Mesendoderm (in vitro differentiated cells): ENCODE measurements at regions not wholly inside any gene's neighbourhood (a gene's known extent, or its start where the extent isn't known, plus 50 kb on each side); places are given as distances from the start of the nearest gene placed in this dataset.

Source experiments
- DNase-seq: peaks from one replicate; pipeline ENCODE4 v3.0.0; 2013
- H2AK5ac ChIP-seq: 2 replicates; pipeline ENCODE4 v1.6.1; 2013; ENCODE audit warnings: low read length, inconsistent platforms
- H2BK120ac ChIP-seq: 2 replicates; pipeline ENCODE4 v1.6.1; 2013; ENCODE audit warnings: low read depth, mild to moderate bottlenecking, low read length, moderate library complexity, mixed read lengths
- H2BK15ac ChIP-seq: replicated peaks from 2 replicates; pipeline ENCODE4 v1.6.1; 2013; ENCODE audit warnings: low read depth, mild to moderate bottlenecking, moderate library complexity
- H2BK5ac ChIP-seq: 2 replicates; pipeline ENCODE4 v1.6.1; 2013; ENCODE audit warnings: low read length, inconsistent platforms
- H3K18ac ChIP-seq: 2 replicates; pipeline ENCODE4 v1.6.1; 2013; ENCODE audit warnings: mild to moderate bottlenecking, low read length, mixed read lengths
- H3K23ac ChIP-seq: one replicate; pipeline ENCODE4 v1.6.1; 2013; ENCODE audit warnings: low read length
- H3K27ac ChIP-seq: 2 replicates; pipeline ENCODE4 v1.5.1; 2013; ENCODE audit warnings: low read depth, mild to moderate bottlenecking, inconsistent platforms, low read length, moderate library complexity
- H3K27me3 ChIP-seq: 2 replicates; pipeline ENCODE4 v1.6.1; 2013; ENCODE audit warnings: low read length, control low read depth, mild to moderate bottlenecking, inconsistent platforms; ENCODE audit not compliant: insufficient read depth, poor library complexity
- H3K36me3 ChIP-seq: 2 replicates; pipeline ENCODE4 v1.6.1; 2013; ENCODE audit warnings: low read length, inconsistent platforms; ENCODE audit not compliant: control insufficient read depth, insufficient read depth
- H3K4ac ChIP-seq: one replicate; pipeline ENCODE4 v1.6.1; 2013; ENCODE audit warnings: low read depth, mild to moderate bottlenecking, low read length, moderate library complexity
- H3K4me1 ChIP-seq: 2 replicates; pipeline ENCODE4 v1.6.1; 2013; ENCODE audit warnings: low read depth, low read length, inconsistent platforms; ENCODE audit not compliant: control insufficient read depth
- H3K4me2 ChIP-seq: 2 replicates; pipeline ENCODE4 v1.6.1; 2013; ENCODE audit warnings: low read length
- H3K4me3 ChIP-seq: 2 replicates; pipeline ENCODE4 v1.5.1; 2013; ENCODE audit warnings: mild to moderate bottlenecking, low read length
- H3K56ac ChIP-seq: one replicate; pipeline ENCODE4 v1.6.1; 2013; ENCODE audit warnings: low read length
- H3K79me1 ChIP-seq: 2 replicates; pipeline ENCODE4 v1.6.1; 2013; ENCODE audit warnings: low read length, inconsistent platforms
- H3K79me2 ChIP-seq: 2 replicates; pipeline ENCODE4 v1.6.1; 2013; ENCODE audit warnings: mild to moderate bottlenecking, low read length; ENCODE audit not compliant: control insufficient read depth, insufficient read depth
- H3K9ac ChIP-seq: 2 replicates; pipeline ENCODE4 v1.6.1; 2013; ENCODE audit warnings: low read length, inconsistent platforms
- H4K5ac ChIP-seq: one replicate; pipeline ENCODE4 v1.6.1; 2013; ENCODE audit warnings: low read length
- H4K8ac ChIP-seq: one replicate; pipeline ENCODE4 v1.6.1; 2013; ENCODE audit warnings: low read depth, mild to moderate bottlenecking, control low read depth, low read length, moderate library complexity
- WGBS: extraction: QIAGEN DNeasy Blood & Tissue Kit; methylation state at CpG from one replicate; pipeline ENCODE4 v1.1.7; 2013; ENCODE audit warnings: low lambda C conversion rate, missing lambda C conversion rate; ENCODE audit not compliant: insufficient coverage; ENCODE audit errors: extremely low coverage; 5-methylcytosine and 5-hydroxymethylcytosine counted together

DNA sequence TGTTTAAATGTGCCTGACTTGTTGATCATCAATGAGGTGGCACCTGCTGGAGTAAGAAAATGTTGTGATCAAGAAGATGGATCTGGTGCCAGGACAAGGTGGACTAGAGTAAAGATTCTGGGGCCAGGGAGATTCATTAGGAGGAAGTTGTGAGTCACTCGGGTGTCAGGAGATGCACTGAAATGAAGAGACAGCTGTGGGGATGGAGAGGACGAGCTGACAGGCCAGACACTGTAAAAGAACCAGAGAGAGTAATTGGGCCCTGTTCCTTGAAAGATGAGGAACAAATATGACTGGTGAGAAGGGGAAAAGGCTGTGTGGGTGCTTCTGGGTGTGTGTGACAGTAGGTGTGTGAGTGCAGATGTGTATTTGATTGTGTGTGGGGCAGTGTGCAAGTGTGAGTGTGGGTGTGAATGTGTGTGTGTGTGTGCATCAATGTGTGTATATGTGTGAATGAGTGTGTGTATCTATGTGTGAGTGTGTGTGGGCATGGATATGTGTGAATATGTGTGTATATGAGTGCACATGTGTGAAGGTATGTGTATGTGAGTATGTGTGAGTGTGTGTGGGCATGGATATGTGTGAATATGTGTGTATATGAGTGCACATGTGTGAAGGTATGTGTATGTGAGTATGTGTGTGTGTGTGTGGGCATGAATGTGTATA lies 260.5 kb downstream of the RFC3 start:
- Histone ChIP-seq H2BK120ac (no peak overlapping the region), H2BK5ac (no peak overlapping the region), H2AK5ac (no peak overlapping the region), H3K36me3 (no peaks in the 10 kb centered on the region), H3K9ac (no peak overlapping the region), H3K4me2 (no peak overlapping the region), H3K56ac (no peak overlapping the region), H3K4ac (no peak overlapping the region), H3K23ac (no peak overlapping the region), H3K27me3 (no peaks in the 10 kb centered on the region), H3K4me3 (no peak overlapping the region), H3K4me1 (peaks cover 3% of the 10 kb centered on the region), H3K79me1 (no peaks in the 10 kb centered on the region), H4K8ac (no peak overlapping the region), H4K5ac (no peak overlapping the region), H2BK15ac (no peak overlapping the region), H3K27ac (no peak overlapping the region), H3K79me2 (no peaks in the 10 kb centered on the region), H3K18ac (no peak overlapping the region)
- WGBS = no CpG with 5 or more reads among the region's 2 CpGs
- no peak for DNase-seq

DNA sequence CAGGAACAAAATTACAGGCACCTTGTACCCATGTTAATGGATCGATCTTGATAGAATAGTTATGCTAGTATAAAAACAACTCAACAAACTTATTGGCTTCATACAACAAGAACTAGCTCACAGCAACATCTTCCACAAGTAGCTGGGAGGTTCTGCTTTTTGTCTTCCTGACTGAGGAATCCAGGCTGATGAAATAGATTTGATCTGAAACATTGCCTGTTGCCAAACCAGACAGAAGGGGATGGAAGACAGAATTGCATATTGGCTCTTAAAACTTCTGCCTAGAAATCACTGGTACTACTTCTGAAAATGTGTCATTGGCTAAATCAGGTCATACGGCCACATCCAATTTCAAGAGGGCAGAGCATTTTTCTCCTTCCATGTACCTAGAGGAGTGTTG lies 267.3 kb downstream of the RFC3 start:
- no CpG with 5 or more reads among the region's 2 CpGs for WGBS

DNA sequence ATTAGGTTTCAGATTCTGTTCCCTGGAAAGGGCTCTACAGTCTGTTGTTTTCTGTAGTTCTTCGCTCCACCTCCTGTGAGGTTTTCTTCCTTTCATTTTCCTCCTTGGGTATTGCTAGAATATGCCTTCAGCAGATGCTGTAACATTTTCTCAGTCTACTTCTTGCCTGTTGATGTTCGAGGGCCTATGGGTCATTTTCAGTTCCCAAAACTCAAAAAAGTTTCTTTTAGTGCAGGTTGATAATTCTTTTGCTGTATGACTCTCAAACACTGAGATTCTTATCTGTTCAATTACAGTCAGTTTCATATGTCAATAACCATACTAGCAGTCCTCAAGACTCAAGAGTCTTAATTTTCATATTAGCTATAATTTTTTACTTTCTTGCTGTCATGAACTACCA lies 268.3 kb downstream of the RFC3 start:
- Histone ChIP-seq H3K27ac (no peak overlapping the region), H3K4me1 (no peaks in the 10 kb centered on the region), H3K79me2 (no peaks in the 10 kb centered on the region), H3K4me2 (no peak overlapping the region), H2AK5ac (no peak overlapping the region), H3K4ac (no peak overlapping the region), H3K4me3 (no peak overlapping the region), H2BK15ac (no peak overlapping the region), H2BK5ac (no peak overlapping the region), H3K27me3 (no peaks in the 10 kb centered on the region), H4K8ac (no peak overlapping the region), H3K9ac (no peak overlapping the region), H2BK120ac (no peak overlapping the region), H3K23ac (no peak overlapping the region), H3K18ac (no peak overlapping the region), H3K56ac (no peak overlapping the region), H4K5ac (no peak overlapping the region), H3K79me1 (no peaks in the 10 kb centered on the region), H3K36me3 (no peaks in the 10 kb centered on the region)
- no peak for DNase-seq
- no CpG with 5 or more reads among the region's 2 CpGs for WGBS

More for the DNA sequence above, 267.3 kb downstream of the RFC3 start:
- Histone ChIP-seq H3K9ac (no peak overlapping the region), H3K56ac (no peak overlapping the region), H3K4me3 (no peak overlapping the region), H3K18ac (no peak overlapping the region), H3K4me1 (no peaks in the 10 kb centered on the region), H3K27me3 (no peaks in the 10 kb centered on the region), H3K36me3 (no peaks in the 10 kb centered on the region), H2AK5ac (no peak overlapping the region), H2BK5ac (no peak overlapping the region), H2BK15ac (no peak overlapping the region), H4K5ac (no peak overlapping the region), H3K79me2 (no peaks in the 10 kb centered on the region), H2BK120ac (no peak overlapping the region), H3K4ac (no peak overlapping the region), H4K8ac (no peak overlapping the region), H3K23ac (no peak overlapping the region), H3K27ac (no peak overlapping the region), H3K4me2 (no peak overlapping the region), H3K79me1 (no peaks in the 10 kb centered on the region)
- DNase-seq = no peak

DNA sequence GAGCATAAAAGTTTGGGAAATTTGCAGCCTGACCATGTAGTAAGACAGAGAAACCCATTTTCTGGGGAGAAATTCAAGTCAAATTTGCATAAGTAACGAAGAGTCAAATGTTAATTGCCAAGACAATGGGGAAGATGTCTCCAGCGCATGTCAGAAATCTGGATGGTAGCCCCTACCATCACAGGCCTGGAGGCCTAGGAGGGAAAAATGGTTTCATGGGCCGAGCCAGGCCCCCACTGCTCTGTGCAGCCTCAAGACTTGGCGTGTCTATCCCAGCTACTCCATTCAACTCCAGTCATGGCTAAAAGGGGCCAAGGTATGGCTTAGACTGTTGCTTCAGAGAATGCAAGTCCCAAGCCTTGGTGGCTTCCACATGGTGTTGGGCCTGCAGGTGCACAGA lies 269.8 kb downstream of the RFC3 start:
- Histone ChIP-seq H2BK5ac (no peak overlapping the region), H3K79me2 (no peaks in the 10 kb centered on the region), H3K36me3 (no peaks in the 10 kb centered on the region), H3K79me1 (no peaks in the 10 kb centered on the region), H3K4me2 (no peak overlapping the region), H2AK5ac (no peak overlapping the region), H4K5ac (no peak overlapping the region), H3K27me3 (no peaks in the 10 kb centered on the region), H3K4ac (no peak overlapping the region), H4K8ac (no peak overlapping the region), H2BK120ac (no peak overlapping the region), H3K56ac (no peak overlapping the region), H3K4me3 (no peak overlapping the region), H3K23ac (no peak overlapping the region), H3K4me1 (no peaks in the 10 kb centered on the region), H3K18ac (no peak overlapping the region), H3K27ac (no peak overlapping the region), H3K9ac (no peak overlapping the region), H2BK15ac (no peak overlapping the region)
- no CpG with 5 or more reads among the region's 4 CpGs for WGBS
- no peak for DNase-seq

DNA sequence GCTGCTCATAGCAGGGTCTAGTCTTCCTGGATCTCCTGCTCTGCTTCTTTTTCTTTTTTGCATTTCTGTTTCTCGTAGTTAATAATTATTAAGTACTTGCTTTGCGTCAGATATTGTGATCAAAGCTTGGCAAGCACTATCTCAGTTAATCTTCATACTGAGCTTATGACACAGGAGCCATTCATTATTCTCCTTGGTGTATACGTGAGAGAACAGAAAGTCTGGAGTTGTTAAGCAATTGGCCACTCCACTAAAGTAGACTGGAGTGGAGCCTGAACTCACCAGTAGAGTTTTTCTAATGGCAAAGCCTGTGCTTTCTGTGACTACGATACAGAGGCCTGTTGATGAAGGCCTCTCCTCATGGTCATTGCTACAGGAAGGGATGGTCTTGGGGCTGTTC lies 285.9 kb downstream of the RFC3 start:
- Histone ChIP-seq H3K4ac (no peak overlapping the region), H3K27ac (no peak overlapping the region), H2BK120ac (no peak overlapping the region), H4K8ac (no peak overlapping the region), H3K9ac (no peak overlapping the region), H4K5ac (no peak overlapping the region), H3K27me3 (no peaks in the 10 kb centered on the region), H2BK15ac (no peak overlapping the region), H2AK5ac (no peak overlapping the region), H2BK5ac (no peak overlapping the region), H3K56ac (no peak overlapping the region), H3K79me2 (no peaks in the 10 kb centered on the region), H3K4me2 (no peak overlapping the region), H3K23ac (no peak overlapping the region), H3K79me1 (no peaks in the 10 kb centered on the region), H3K18ac (no peak overlapping the region), H3K4me3 (no peak overlapping the region), H3K4me1 (no peaks in the 10 kb centered on the region), H3K36me3 (no peaks in the 10 kb centered on the region)
- no peak for DNase-seq
- no CpG with 5 or more reads among the region's 4 CpGs for WGBS

DNA sequence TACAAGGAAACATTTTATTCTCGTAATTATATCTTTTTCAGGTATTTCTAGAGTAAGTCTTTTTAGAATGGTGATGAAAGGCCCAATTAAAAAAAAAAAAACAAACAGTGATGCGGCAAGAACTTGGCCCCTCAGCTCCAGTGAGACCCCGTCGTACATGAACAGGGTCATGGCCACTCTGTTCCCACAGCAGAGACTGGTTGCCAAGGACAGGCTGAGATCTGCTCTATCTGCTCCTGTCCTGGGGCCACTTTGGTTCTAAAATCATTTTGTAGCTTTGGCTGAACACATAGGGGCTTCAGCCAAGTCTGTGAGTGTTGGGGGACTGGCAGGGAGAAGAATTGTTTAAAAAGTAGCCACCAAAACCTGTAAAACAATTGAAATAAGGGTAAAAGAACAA lies 286.9 kb downstream of the RFC3 start:
- H3K27ac ChIP-seq = no peak overlapping the region
- no peak overlapping the region for H4K5ac ChIP-seq
- no peaks in the 10 kb centered on the region for H3K4me1 ChIP-seq
- no peak overlapping the region for H2BK15ac ChIP-seq
- H3K23ac ChIP-seq = no peak overlapping the region
- no CpG with 5 or more reads among the region's 4 CpGs for WGBS
- no peaks in the 10 kb centered on the region for H3K79me2 ChIP-seq
- no peaks in the 10 kb centered on the region for H3K36me3 ChIP-seq
- no peak overlapping the region for H3K18ac ChIP-seq
- no peak overlapping the region for H3K9ac ChIP-seq
- no peaks in the 10 kb centered on the region for H3K27me3 ChIP-seq
- H3K4me2 ChIP-seq = no peak overlapping the region
- no peak for DNase-seq
- H4K8ac ChIP-seq = no peak overlapping the region
- H3K79me1 ChIP-seq = no peaks in the 10 kb centered on the region
- no peak overlapping the region for H3K4me3 ChIP-seq
- H3K4ac ChIP-seq = no peak overlapping the region
- H3K56ac ChIP-seq = no peak overlapping the region
- no peak overlapping the region for H2BK120ac ChIP-seq
- H2BK5ac ChIP-seq = no peak overlapping the region
- H2AK5ac ChIP-seq = no peak overlapping the region
